ENCODE measurements at regions not wholly inside any gene's neighbourhood (a gene's known extent, or its start where the extent isn't known, plus 50 kb on each side); places are given as distances from the start of the nearest gene placed in this dataset.

DNA sequence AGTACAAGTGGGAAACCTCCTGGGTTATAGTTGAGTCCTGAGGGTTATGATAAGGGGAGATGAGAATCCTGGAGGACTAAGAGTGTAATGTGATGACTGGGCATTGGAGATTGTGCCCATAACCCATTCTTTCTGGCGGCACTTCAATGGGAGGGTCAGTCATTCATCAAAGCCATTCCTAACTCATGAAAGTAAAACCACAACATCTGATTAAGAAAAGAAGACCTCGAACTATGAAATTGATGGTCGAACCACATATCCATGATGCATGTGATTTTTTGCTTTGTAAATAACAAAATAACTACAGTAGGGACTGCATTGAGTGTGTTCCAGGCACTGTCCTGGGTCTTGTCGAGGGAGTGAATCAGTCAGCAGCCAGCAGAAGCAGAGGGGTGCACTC, 215.1 kb downstream of the SHQ1 start:
- intact Hi-C loops (cut with micrococcal nuclease): loop anchor here (5.0 kb wide), 1 partner anchor 96 kb away; no protein-coding TSS in a partner anchor
- Mint-ChIP-seq H3K9me3 (peaks cover 13% of the 10 kb centered on the region), H3K4me1 (ENCODE audit: low read depth) (peaks cover 54% of the 10 kb centered on the region), H3K36me3 (ENCODE audit: low read depth) (peaks cover 5% of the 10 kb centered on the region), H3K4me3 (ENCODE audit: low read depth) (peak overlapping the region; percentile 3), H3K27me3 (ENCODE audit: low read depth) (no peaks in the 10 kb centered on the region), H3K27ac (peak overlapping the region; percentile 86)
- no peak for DNase-seq (ENCODE audit: low spot score)

DNA sequence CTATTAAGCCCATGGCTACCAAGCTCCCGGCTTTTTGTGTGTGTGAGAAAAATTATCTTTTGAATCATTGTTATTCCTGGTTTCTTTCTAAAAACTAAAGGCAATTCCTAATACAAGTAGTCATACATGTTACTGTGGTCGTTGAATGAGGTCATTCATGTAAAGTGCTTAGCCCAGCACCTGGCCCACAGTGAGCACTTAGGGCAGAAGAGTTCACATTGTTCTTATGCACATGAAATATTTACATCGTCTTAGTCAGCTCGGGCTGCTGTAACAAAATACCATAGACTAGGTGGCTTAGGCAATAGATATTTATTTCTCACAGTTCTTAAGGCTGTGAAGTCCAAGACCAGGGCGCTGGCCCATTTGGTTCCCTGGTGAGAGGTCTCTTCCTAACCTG, 216.1 kb downstream of the SHQ1 start:
- H3K4me1 Mint-ChIP-seq (ENCODE audit: low read depth): peaks cover 58% of the 10 kb centered on the region
- no peak for DNase-seq (ENCODE audit: low spot score)
- H3K27me3 Mint-ChIP-seq (ENCODE audit: low read depth): no peaks in the 10 kb centered on the region
- no peak overlapping the region for H3K4me3 Mint-ChIP-seq (ENCODE audit: low read depth)
- peaks cover 9% of the 10 kb centered on the region for H3K36me3 Mint-ChIP-seq (ENCODE audit: low read depth)
- intact Hi-C loops (cut with micrococcal nuclease): loop anchor here (5.0 kb wide), 1 partner anchor 95 kb away; no protein-coding TSS in a partner anchor
- H3K9me3 Mint-ChIP-seq: peaks cover 13% of the 10 kb centered on the region
- H3K27ac Mint-ChIP-seq: no peak overlapping the region

DNA sequence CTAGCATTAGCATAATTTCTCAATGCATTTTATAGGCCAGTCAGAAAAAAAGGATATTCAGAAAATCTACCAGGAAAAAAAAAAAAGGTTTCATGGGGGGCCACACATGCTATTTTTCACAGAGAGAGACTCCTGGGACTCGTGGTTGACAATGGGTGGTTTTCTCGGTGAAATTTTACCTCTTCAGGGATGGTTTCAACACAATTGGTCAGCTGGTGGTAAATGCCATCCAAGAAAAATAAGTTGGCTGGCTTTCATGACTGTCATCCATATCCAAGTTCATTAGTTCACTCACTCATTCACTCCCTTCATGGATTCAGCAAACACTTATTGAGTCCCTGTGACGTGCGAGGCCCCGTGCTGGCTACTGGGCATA, 217.3 kb downstream of the SHQ1 start:
- intact Hi-C loops (cut with micrococcal nuclease): loop anchor here (5.0 kb wide), 1 partner anchor 94 kb away; no protein-coding TSS in a partner anchor
- no peak for DNase-seq (ENCODE audit: low spot score)
- peaks cover 9% of the 10 kb centered on the region for H3K36me3 Mint-ChIP-seq (ENCODE audit: low read depth)
- H3K4me1 Mint-ChIP-seq (ENCODE audit: low read depth): peaks cover 57% of the 10 kb centered on the region
- peaks cover 13% of the 10 kb centered on the region for H3K9me3 Mint-ChIP-seq
- no peak overlapping the region for H3K27ac Mint-ChIP-seq
- H3K27me3 Mint-ChIP-seq (ENCODE audit: low read depth): no peaks in the 10 kb centered on the region
- H3K4me3 Mint-ChIP-seq (ENCODE audit: low read depth): no peak overlapping the region

DNA sequence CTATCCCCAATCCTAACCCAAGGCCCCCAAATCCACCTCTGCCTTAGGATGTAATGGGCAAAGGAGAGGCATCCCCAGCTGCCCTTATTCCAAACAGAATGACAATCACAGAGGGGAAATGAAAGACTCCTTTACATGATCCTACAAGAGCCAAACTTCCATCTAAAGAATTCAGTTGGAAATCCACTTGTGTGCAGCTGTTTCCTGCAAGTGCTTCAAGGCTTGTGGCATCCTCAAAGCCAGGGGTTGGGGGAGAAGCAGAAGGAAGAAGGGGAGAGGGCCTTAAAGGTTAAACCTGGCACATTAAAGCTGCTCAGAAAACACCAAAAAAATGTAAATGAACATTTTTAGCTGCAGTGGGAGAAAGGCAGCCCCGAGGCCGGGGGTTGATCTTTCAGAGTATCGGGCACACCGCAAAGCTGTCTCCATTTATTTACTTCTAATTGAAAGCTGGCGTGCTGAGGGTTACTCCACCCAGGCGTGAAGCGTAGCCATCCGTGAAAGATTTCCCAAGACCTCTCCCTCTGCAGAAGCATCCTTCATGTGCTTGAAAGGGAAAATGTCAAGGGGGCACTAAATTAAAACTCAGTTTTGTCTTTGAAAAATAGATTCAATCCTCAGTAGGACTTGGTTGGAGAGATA, 217.8 kb downstream of the SHQ1 start:
- Mint-ChIP-seq H3K9me3 (peaks cover 13% of the 10 kb centered on the region), H3K4me3 (ENCODE audit: low read depth) (no peak overlapping the region), H3K27ac (peak overlapping the region; percentile 39), H3K27me3 (ENCODE audit: low read depth) (no peaks in the 10 kb centered on the region), H3K36me3 (ENCODE audit: low read depth) (peaks cover 9% of the 10 kb centered on the region), H3K4me1 (ENCODE audit: low read depth) (peaks cover 60% of the 10 kb centered on the region)
- DNase-seq (ENCODE audit: low spot score): no peak
- intact Hi-C loops (cut with micrococcal nuclease): loop anchor here (5.0 kb wide), 1 partner anchor 93 kb away; no protein-coding TSS in a partner anchor

DNA sequence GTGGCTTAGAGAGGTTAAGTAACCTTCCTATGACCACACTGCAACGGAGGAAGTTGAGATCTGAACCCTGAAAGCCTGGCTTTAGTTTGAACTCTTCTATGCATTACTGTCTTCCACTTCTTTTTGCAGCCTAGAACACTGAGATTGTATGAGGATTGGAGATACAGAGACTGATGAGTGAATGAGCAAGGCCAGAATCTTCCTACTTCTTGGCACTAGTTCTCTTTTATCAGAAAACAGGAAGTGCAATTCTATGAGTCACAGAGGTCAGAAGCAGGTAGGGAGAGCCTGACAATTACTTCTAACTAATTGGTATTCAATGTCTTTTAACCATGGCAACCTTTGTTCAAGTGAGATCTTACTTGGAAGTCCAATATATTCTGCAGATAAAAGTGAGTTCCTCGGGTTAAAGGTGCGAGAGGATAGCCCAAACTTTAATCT, 219.0 kb downstream of the SHQ1 start:
- Mint-ChIP-seq H3K27ac (peak overlapping the region; percentile 86), H3K36me3 (ENCODE audit: low read depth) (peaks cover 9% of the 10 kb centered on the region), H3K27me3 (ENCODE audit: low read depth) (no peaks in the 10 kb centered on the region), H3K4me1 (ENCODE audit: low read depth) (peaks cover 58% of the 10 kb centered on the region), H3K4me3 (ENCODE audit: low read depth) (peak overlapping the region; percentile 5), H3K9me3 (peaks cover 13% of the 10 kb centered on the region)
- no peak for DNase-seq (ENCODE audit: low spot score)
- intact Hi-C loops (cut with micrococcal nuclease): loop anchor here (1.0 to 10.0 kb wide), 4 partner anchors 108 to 904 kb away; partner anchors contain the start of gene EIF4E3

DNA sequence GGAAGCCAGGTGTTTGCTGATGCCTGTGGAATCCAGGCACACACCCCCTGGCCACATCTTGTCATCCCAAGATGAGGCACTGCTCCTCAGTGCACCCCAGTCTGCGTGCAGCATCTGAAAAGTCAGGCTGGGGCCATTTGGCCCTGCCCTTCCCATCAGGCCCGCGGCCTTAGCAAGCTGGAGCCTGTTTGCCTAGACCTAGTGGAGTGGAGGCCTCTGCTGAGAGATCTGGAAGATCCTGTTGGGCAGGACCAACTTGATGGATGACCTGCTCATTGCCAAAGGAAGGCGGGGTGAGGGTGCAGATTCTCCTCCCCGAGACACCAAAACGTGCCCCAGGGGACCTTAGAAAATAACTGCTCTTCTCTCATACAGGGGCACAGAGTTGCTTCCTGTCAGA, 220.2 kb downstream of the SHQ1 start:
- H3K9me3 Mint-ChIP-seq: peaks cover 12% of the 10 kb centered on the region
- intact Hi-C loops (cut with micrococcal nuclease): loop anchor here (5.0 to 10.0 kb wide), 3 partner anchors 194 to 903 kb away; partner anchors contain the start of gene EIF4E3
- no peak for DNase-seq (ENCODE audit: low spot score)
- peak overlapping the region; percentile 86 for H3K27ac Mint-ChIP-seq
- H3K4me1 Mint-ChIP-seq (ENCODE audit: low read depth): peaks cover 50% of the 10 kb centered on the region
- peaks cover 9% of the 10 kb centered on the region for H3K36me3 Mint-ChIP-seq (ENCODE audit: low read depth)
- H3K27me3 Mint-ChIP-seq (ENCODE audit: low read depth): no peaks in the 10 kb centered on the region
- H3K4me3 Mint-ChIP-seq (ENCODE audit: low read depth): no peak overlapping the region

DNA sequence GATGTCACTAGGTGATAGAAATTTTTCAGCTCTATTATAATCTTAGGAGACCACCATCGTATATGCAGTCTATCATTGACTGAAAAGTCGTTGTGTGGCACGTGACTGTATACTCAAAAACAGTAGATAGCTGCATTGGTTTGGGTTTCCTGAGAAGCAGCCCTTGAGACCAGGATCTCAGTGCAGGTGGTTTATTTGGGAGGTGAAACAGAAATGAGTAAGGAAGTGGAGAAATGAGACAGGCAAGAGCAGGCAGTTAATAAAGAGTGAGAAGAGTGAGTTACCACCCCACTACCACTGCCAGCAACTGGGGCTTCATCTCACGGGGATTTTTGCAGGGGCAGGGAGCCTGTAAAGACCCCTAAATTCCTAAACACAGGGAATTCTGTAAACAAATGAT, 221.0 kb downstream of the SHQ1 start:
- peaks cover 48% of the 10 kb centered on the region for H3K4me1 Mint-ChIP-seq (ENCODE audit: low read depth)
- H3K27me3 Mint-ChIP-seq (ENCODE audit: low read depth): no peaks in the 10 kb centered on the region
- peaks cover 9% of the 10 kb centered on the region for H3K36me3 Mint-ChIP-seq (ENCODE audit: low read depth)
- no peak for DNase-seq (ENCODE audit: low spot score)
- H3K4me3 Mint-ChIP-seq (ENCODE audit: low read depth): no peak overlapping the region
- peaks cover 13% of the 10 kb centered on the region for H3K9me3 Mint-ChIP-seq
- peak overlapping the region; percentile 88 for H3K27ac Mint-ChIP-seq
- intact Hi-C loops (cut with micrococcal nuclease): loop anchor here (5.0 to 10.0 kb wide), 3 partner anchors 195 to 902 kb away; partner anchors contain the start of gene EIF4E3

DNA sequence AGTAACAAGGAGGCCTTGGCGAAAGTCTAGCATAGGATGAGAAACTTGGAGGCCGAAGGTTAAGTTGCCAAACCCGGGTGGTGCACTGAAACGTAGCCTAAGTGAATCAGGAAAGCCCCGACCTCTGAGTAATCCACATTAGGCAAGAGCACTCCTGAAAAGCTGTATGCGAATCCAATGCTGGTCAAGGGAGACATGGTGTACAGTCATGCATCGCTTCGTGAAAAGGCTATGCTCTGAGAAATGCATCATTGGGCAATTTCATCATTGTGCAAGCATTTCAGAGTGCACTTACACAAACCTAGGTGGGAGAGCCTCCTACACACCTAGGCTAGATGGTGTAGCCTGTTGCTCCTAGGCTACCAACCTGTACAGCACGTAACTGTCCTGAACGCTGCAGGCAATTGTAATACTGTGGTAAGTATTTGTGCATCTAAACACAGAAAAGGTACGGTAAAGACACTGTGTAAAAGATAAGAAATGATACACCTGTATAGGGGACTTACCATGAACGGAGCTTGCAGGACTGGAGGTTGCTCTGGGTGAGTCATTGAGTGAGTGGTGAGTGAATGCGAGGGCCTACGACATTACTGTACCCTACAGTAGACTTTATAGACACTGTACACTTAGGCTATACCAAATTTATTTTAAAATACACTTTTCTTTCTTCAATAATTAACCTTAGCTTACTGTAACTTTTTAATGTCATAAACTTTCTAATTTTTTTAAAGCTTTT, 222.5 kb downstream of the SHQ1 start:
- H3K4me3 Mint-ChIP-seq (ENCODE audit: low read depth): no peak overlapping the region
- no peak for DNase-seq (ENCODE audit: low spot score)
- H3K27ac Mint-ChIP-seq: peak overlapping the region; percentile 58
- peaks cover 5% of the 10 kb centered on the region for H3K9me3 Mint-ChIP-seq
- peaks cover 48% of the 10 kb centered on the region for H3K4me1 Mint-ChIP-seq (ENCODE audit: low read depth)
- H3K27me3 Mint-ChIP-seq (ENCODE audit: low read depth): no peaks in the 10 kb centered on the region
- peaks cover 4% of the 10 kb centered on the region for H3K36me3 Mint-ChIP-seq (ENCODE audit: low read depth)
- intact Hi-C loops (cut with micrococcal nuclease): loop anchor here (1.0 to 10.0 kb wide), 4 partner anchors 149 to 901 kb away; partner anchors contain the start of gene EIF4E3

DNA sequence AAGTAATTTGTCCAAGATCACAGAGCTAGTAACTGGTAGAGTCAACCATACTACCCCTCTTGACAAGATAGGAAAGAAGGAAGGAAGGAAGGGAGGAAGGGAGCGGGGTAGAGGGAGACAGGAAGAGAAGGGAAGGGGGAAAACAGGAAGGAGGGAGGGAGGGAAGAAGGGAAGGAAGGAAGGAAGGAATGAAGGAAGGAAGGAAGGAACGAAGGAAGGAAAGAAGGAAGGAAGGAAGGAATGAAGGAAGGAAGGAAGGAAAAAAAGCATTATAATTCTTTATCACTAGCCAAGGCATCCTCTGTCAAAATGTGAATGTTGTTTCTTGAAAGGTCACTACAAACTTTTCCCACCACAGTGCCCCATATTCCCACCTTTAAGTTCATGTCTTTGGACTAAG, 223.6 kb downstream of the SHQ1 start:
- H3K27ac Mint-ChIP-seq: no peak overlapping the region
- peaks cover 4% of the 10 kb centered on the region for H3K36me3 Mint-ChIP-seq (ENCODE audit: low read depth)
- H3K4me3 Mint-ChIP-seq (ENCODE audit: low read depth): no peak overlapping the region
- intact Hi-C loops (cut with micrococcal nuclease): loop anchor here (1.0 to 10.0 kb wide), 4 partner anchors 148 to 900 kb away; partner anchors contain the start of gene EIF4E3
- H3K4me1 Mint-ChIP-seq (ENCODE audit: low read depth): peaks cover 41% of the 10 kb centered on the region
- no peak for DNase-seq (ENCODE audit: low spot score)
- no peaks in the 10 kb centered on the region for H3K27me3 Mint-ChIP-seq (ENCODE audit: low read depth)
- peaks cover 5% of the 10 kb centered on the region for H3K9me3 Mint-ChIP-seq

DNA sequence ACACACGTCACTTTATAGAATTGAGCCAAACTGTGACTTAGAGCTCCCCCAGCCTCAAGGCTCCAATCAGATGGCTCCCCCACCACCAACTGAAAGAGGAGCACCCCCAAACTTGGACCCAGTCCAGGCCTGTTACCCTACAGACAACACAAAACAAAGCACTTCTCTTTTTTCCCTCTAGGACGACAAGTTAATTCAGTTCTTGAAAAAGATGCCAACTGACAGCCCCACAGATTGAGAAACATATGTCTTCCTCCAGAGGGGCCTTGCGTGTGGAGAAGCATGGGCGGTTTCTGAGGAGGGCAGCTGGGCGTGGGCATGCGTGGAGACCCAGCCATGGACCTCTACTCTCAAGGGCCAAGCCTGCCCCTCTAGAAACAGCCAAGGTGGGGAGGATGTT, 229.5 kb downstream of the SHQ1 start:
- Mint-ChIP-seq H3K27ac (no peak overlapping the region), H3K4me3 (ENCODE audit: low read depth) (no peak overlapping the region), H3K27me3 (ENCODE audit: low read depth) (no peaks in the 10 kb centered on the region), H3K9me3 (peaks cover 10% of the 10 kb centered on the region), H3K4me1 (ENCODE audit: low read depth) (peaks cover 9% of the 10 kb centered on the region), H3K36me3 (ENCODE audit: low read depth) (no peaks in the 10 kb centered on the region)
- no peak for DNase-seq (ENCODE audit: low spot score)
- intact Hi-C loops (cut with micrococcal nuclease): no loop called here

DNA sequence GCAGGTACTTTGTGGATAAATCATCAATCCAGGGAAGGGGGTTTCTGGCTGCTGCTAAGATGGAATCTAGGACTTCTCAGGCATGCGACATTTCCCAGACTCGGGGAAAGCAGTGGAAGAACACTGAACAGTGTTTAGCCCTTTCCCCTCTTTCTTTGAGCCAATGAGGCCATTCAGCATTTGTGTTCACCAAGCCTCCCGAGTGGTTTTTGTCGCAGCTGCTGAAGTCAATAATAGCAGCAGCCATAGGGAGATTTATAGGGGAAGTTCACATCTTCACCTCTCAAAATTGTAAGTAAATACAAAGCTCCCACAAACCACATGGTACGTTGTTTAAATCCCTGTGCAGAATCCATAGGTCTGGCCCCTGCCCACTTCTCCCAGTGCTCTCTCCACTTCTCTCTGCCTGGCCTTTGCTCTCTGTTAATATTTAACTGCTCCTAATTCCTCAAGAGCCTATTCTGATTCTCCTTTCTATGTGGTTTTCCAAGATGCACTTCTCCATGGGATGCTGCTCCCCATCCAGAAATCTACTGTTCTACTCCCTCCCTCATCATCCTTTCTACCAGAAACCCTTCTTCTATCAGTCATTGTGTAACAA, 230.7 kb downstream of the SHQ1 start:
- DNase-seq (ENCODE audit: low spot score): no peak
- no peak overlapping the region for H3K27ac Mint-ChIP-seq
- no peaks in the 10 kb centered on the region for H3K36me3 Mint-ChIP-seq (ENCODE audit: low read depth)
- intact Hi-C loops (cut with micrococcal nuclease): no loop called here
- H3K27me3 Mint-ChIP-seq (ENCODE audit: low read depth): no peaks in the 10 kb centered on the region
- H3K9me3 Mint-ChIP-seq: peaks cover 8% of the 10 kb centered on the region
- peaks cover 9% of the 10 kb centered on the region for H3K4me1 Mint-ChIP-seq (ENCODE audit: low read depth)
- no peak overlapping the region for H3K4me3 Mint-ChIP-seq (ENCODE audit: low read depth)

DNA sequence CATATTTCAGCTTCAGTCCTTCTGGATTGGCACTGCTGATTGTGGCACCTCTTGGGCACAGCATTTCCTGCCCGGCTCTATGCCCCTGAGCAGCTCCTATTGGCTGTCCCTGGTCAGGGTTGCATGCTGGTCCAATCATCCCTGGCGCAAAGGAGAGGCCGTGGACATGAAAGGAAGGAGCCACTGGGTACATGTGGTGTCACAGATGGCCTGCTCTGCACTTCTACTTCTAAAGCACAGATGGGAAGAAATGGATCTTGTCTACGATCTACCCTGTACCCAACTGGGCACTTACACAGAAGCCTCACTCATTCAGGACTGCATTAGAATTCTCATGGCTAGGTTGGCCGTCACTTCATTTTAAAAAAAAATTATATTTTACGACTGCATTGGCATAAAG, 232.5 kb downstream of the SHQ1 start:
- H3K27ac Mint-ChIP-seq: no peak overlapping the region
- DNase-seq (ENCODE audit: low spot score): no peak
- no peaks in the 10 kb centered on the region for H3K36me3 Mint-ChIP-seq (ENCODE audit: low read depth)

More for the DNA sequence above, 232.5 kb downstream of the SHQ1 start:
- peaks cover 5% of the 10 kb centered on the region for H3K9me3 Mint-ChIP-seq
- H3K27me3 Mint-ChIP-seq (ENCODE audit: low read depth): no peaks in the 10 kb centered on the region
- peaks cover 9% of the 10 kb centered on the region for H3K4me1 Mint-ChIP-seq (ENCODE audit: low read depth)
- intact Hi-C loops (cut with micrococcal nuclease): no loop called here
- H3K4me3 Mint-ChIP-seq (ENCODE audit: low read depth): no peak overlapping the region

Data from activated T-helper 2 cell treated with anti-CD3 and anti-CD28 coated beads, Interferon-gamma antibody, Interleukin-2, Interleukin-4, amounts not matched to agents 10 μg/mL and 5 μg/mL and 100 μg/mL, durations not matched to agents 14 hours and 24 hours and 36 hours (primary cell).